ENCODE measurements at regions not wholly inside any gene's neighbourhood (a gene's known extent, or its start where the extent isn't known, plus 50 kb on each side); places are given as distances from the start of the nearest gene placed in this dataset.

DNA sequence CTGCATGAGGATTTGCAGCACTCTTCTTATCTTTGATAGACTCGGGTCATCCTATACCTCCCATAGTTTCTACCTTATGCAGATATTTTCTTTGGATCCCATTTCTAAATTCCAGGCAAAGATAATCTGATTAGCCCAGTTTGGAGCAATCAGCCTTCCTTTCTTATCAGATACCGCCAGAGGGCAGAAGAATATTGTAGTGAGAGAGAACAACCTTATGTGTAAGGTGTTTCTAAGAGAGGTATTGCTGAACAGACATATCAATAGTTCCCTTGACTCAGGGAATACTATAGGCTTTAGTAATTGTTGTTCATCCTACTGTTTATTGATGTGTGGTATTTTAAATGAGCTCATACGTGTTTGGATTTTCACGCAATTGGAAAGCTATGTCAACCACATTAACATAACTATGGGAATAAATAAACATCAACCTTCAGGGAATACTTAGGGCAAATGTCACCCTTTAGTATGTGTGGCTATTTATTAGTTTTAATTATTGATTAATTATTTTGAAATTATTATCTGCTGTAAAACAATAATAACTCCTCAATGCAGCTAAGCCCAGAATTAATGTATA, 1435.2 kb upstream of the CDH9 start:
- TF ChIP-seq ZFP3 (CRISPR knock-in tag; IDR thresholded peaks at IDR 0.05) = no peak
- TF ChIP-seq, protein P1, sequence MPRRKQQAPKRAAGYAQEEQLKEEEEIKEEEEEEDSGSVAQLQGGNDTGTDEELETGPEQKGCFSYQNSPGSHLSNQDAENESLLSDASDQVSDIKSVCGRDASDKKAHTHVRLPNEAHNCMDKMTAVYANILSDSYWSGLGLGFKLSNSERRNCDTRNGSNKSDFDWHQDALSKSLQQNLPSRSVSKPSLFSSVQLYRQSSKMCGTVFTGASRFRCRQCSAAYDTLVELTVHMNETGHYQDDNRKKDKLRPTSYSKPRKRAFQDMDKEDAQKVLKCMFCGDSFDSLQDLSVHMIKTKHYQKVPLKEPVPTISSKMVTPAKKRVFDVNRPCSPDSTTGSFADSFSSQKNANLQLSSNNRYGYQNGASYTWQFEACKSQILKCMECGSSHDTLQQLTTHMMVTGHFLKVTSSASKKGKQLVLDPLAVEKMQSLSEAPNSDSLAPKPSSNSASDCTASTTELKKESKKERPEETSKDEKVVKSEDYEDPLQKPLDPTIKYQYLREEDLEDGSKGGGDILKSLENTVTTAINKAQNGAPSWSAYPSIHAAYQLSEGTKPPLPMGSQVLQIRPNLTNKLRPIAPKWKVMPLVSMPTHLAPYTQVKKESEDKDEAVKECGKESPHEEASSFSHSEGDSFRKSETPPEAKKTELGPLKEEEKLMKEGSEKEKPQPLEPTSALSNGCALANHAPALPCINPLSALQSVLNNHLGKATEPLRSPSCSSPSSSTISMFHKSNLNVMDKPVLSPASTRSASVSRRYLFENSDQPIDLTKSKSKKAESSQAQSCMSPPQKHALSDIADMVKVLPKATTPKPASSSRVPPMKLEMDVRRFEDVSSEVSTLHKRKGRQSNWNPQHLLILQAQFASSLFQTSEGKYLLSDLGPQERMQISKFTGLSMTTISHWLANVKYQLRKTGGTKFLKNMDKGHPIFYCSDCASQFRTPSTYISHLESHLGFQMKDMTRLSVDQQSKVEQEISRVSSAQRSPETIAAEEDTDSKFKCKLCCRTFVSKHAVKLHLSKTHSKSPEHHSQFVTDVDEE (CRISPR knock-in tag; IDR thresholded peaks at IDR 0.05) = no peak
- TF ChIP-seq ZFP30 (CRISPR knock-in tag; IDR thresholded peaks at IDR 0.05) = no peak
- TF ChIP-seq RARB (CRISPR knock-in tag; IDR thresholded peaks at IDR 0.05) = no peak
- no peak for TF ChIP-seq ZNF8 (CRISPR knock-in tag; IDR thresholded peaks at IDR 0.05)
- TF ChIP-seq ESRRG (CRISPR knock-in tag; IDR thresholded peaks at IDR 0.05) = no peak
- no peak for TF ChIP-seq PPARA (CRISPR knock-in tag; IDR thresholded peaks at IDR 0.05; ENCODE audit: borderline replicate concordance)
- TF ChIP-seq, protein P2, sequence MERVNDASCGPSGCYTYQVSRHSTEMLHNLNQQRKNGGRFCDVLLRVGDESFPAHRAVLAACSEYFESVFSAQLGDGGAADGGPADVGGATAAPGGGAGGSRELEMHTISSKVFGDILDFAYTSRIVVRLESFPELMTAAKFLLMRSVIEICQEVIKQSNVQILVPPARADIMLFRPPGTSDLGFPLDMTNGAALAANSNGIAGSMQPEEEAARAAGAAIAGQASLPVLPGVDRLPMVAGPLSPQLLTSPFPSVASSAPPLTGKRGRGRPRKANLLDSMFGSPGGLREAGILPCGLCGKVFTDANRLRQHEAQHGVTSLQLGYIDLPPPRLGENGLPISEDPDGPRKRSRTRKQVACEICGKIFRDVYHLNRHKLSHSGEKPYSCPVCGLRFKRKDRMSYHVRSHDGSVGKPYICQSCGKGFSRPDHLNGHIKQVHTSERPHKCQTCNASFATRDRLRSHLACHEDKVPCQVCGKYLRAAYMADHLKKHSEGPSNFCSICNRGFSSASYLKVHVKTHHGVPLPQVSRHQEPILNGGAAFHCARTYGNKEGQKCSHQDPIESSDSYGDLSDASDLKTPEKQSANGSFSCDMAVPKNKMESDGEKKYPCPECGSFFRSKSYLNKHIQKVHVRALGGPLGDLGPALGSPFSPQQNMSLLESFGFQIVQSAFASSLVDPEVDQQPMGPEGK (CRISPR knock-in tag; IDR thresholded peaks at IDR 0.05; ENCODE audit: borderline replicate concordance) = no peak
- TF ChIP-seq ARNTL (CRISPR knock-in tag; IDR thresholded peaks at IDR 0.05; ENCODE audit: borderline replicate concordance, low read depth) = no peak
- TF ChIP-seq TCF4 (CRISPR knock-in tag; IDR thresholded peaks at IDR 0.05; ENCODE audit: borderline replicate concordance) = no peak

Data from SK-N-SH treated with all-trans-retinoic acid at 6 μM for 48 hours (cell line).